CD14-positive monocyte (primary cell): ENCODE measurements at regions not wholly inside any gene's neighbourhood (a gene's known extent, or its start where the extent isn't known, plus 50 kb on each side); places are given as distances from the start of the nearest gene placed in this dataset.
A peak's percentile ranks its signal among the peaks of the same experiment; 100 is the strongest.
"Not testable (repeated sequence)": the region's sequence is repeated elsewhere in the genome, so short reads cannot be mapped to it uniquely, and the experiment has no call there.

ENCODE experiments used
- DNase-seq, 3 donors: peaks; one replicate each; pipeline ENCODE4 v3.0.0-alpha.2; 2011 to 2022
- H2AFZ ChIP-seq: 2 replicates; pipeline ENCODE4 v1.6.0; 2012; ENCODE audit warnings: mild to moderate bottlenecking, low read depth, low read length, inconsistent platforms; ENCODE audit not compliant: insufficient read depth, poor library complexity, severe bottlenecking
- H3K27ac ChIP-seq, 2 donors: 1 replicate in 1 of 2; 2 replicates in 1 of 2; pipeline ENCODE4 v1.5.1; 2012 to 2013; ENCODE audit warnings: low read length in 2 of 2, control low read depth in 1 of 2, inconsistent platforms in 1 of 2, low read depth in 1 of 2, mild to moderate bottlenecking in 1 of 2
- H3K27me3 ChIP-seq, 2 donors: one replicate each; pipeline versions ENCODE4 v1.6.0 to v1.6.1; 2011 to 2013; ENCODE audit warnings: low read length in 2 of 2; ENCODE audit not compliant: control insufficient read depth in 2 of 2, insufficient read depth in 2 of 2
- H3K36me3 ChIP-seq, 2 donors: replicated peaks in 1 of 2; 1 replicate in 1 of 2; 2 replicates in 1 of 2; pipeline versions ENCODE4 v1.5.1 to v1.6.1; 2012 to 2013; ENCODE audit warnings: low read length in 2 of 2, control low read depth in 1 of 2, inconsistent platforms in 1 of 2, mild to moderate bottlenecking in 1 of 2; ENCODE audit not compliant: insufficient read depth in 2 of 2, control insufficient read depth in 1 of 2
- H3K4me1 ChIP-seq, 2 donors: 1 replicate in 1 of 2; 2 replicates in 1 of 2; pipeline versions ENCODE4 v1.5.1 to v1.6.1; 2012 to 2013; ENCODE audit warnings: low read length in 2 of 2, control low read depth in 1 of 2, inconsistent platforms in 1 of 2, mild to moderate bottlenecking in 1 of 2, moderate library complexity in 1 of 2; ENCODE audit not compliant: insufficient read depth in 2 of 2, control insufficient read depth in 1 of 2
- H3K4me2 ChIP-seq: replicated peaks from 2 replicates; pipeline ENCODE3; 2012; ENCODE audit warnings: low read length, moderate library complexity, mild to moderate bottlenecking; ENCODE audit not compliant: poor library complexity, severe bottlenecking; ENCODE audit errors: extremely low read depth
- H3K4me3 ChIP-seq, 3 experiments: fragments of 200-600 bp in 1 of 3; sonication (generic) in 1 of 3; replicated peaks in 1 of 3; 1 replicate in 2 of 3; 2 replicates in 1 of 3; pipeline ENCODE4 v1.5.1; 2011 to 2013; ENCODE audit warnings: low read length in 3 of 3, mild to moderate bottlenecking in 3 of 3, control low read depth in 2 of 3, low read depth in 2 of 3, inconsistent platforms in 1 of 3, moderate library complexity in 1 of 3
- H3K79me2 ChIP-seq: 2 replicates; pipeline ENCODE4 v1.6.0; 2012; ENCODE audit warnings: mild to moderate bottlenecking, control low read depth, inconsistent platforms, low read length, moderate library complexity; ENCODE audit not compliant: insufficient read depth
- H3K9ac ChIP-seq: 2 replicates; pipeline ENCODE4 v1.6.0; 2017; ENCODE audit warnings: low read length, mild to moderate bottlenecking; ENCODE audit not compliant: insufficient read depth, poor library complexity, severe bottlenecking
- H3K9me3 ChIP-seq, 2 donors: replicated peaks in 1 of 2; 1 replicate in 1 of 2; 2 replicates in 1 of 2; pipeline versions ENCODE4 v1.5.1 to v1.6.1; 2012 to 2013; ENCODE audit warnings: low read length in 2 of 2, control low read depth in 1 of 2; ENCODE audit not compliant: control insufficient read depth in 1 of 2, insufficient read depth in 1 of 2
- H4K20me1 ChIP-seq: 2 replicates; pipeline ENCODE4 v1.6.0; 2012; ENCODE audit warnings: mild to moderate bottlenecking, low read length, control low read depth, moderate library complexity; ENCODE audit not compliant: insufficient read depth
- H3K27ac Mint-ChIP-seq, 7 donors: one replicate each; pipeline ENCODE4 v1.8.0; 2020; ENCODE audit warnings: mild to moderate bottlenecking in 7 of 7, mixed read lengths in 7 of 7, moderate library complexity in 6 of 7, inconsistent platforms in 2 of 7
- H3K27me3 Mint-ChIP-seq, 3 donors: one replicate each; pipeline ENCODE4 v1.8.0; 2021 to 2022; ENCODE audit warnings: low read depth in 3 of 3, mild to moderate bottlenecking in 3 of 3, mixed read lengths in 3 of 3, moderate library complexity in 3 of 3, inconsistent platforms in 1 of 3
- H3K36me3 Mint-ChIP-seq, 2 donors: one replicate each; pipeline ENCODE4 v1.8.0; 2020; ENCODE audit warnings: mixed read lengths in 2 of 2, inconsistent platforms in 1 of 2, mild to moderate bottlenecking in 1 of 2
- H3K4me1 Mint-ChIP-seq: one replicate; pipeline ENCODE4 v1.8.0; 2020; ENCODE audit warnings: mild to moderate bottlenecking, mixed read lengths
- H3K4me3 Mint-ChIP-seq, 2 donors: one replicate each; pipeline ENCODE4 v1.8.0; 2020; ENCODE audit warnings: mild to moderate bottlenecking in 2 of 2, mixed read lengths in 2 of 2, moderate library complexity in 1 of 2
- H3K9me3 Mint-ChIP-seq, 7 donors: one replicate each; pipeline ENCODE4 v1.8.0; 2020 to 2022; ENCODE audit warnings: mixed read lengths in 7 of 7, mild to moderate bottlenecking in 6 of 7, moderate library complexity in 6 of 7, inconsistent platforms in 2 of 7
- WGBS: methylation state at CpG from one replicate; pipeline ENCODE4 v1.1.5; 2013; ENCODE audit warnings: missing lambda C conversion rate; ENCODE audit not compliant: insufficient coverage; 5-methylcytosine and 5-hydroxymethylcytosine counted together
- intact Hi-C, 2 donors: fragments of 100-400 bp; cut with micrococcal nuclease; formaldehyde crosslinking; loops; one replicate each; pipeline versions ENCODE4 v1.15.0 to v1.15.1; 2023
- TF ChIP-seq, protein P1 (sequence below): fragments of 200-600 bp; IDR thresholded peaks from one replicate; pipeline ENCODE4 v1.8.0; 2022; ENCODE audit warnings: antibody characterized with exemption, mild to moderate bottlenecking

- Mint-ChIP-seq H3K9me3 (peaks cover 1 to 6% (median 3%) of the 10 kb centered on the region in 7 donors), H3K27ac (peak overlapping the region in 1 of 7 donors; percentile 14), H3K27me3 (no peaks in the 10 kb centered on the region), H3K4me3 (no peak overlapping the region), H3K4me1 (peaks cover 14% of the 10 kb centered on the region), H3K36me3 (no peaks in the 10 kb centered on the region)
- peaks cover 11 to 12% of the 10 kb centered on the region in 2 donors for H3K4me1 ChIP-seq
- H4K20me1 ChIP-seq = no peaks in the 10 kb centered on the region
- no peak overlapping the region for H2AFZ ChIP-seq
- H3K27me3 ChIP-seq = no peaks in the 10 kb centered on the region
- TF ChIP-seq, protein P1, sequence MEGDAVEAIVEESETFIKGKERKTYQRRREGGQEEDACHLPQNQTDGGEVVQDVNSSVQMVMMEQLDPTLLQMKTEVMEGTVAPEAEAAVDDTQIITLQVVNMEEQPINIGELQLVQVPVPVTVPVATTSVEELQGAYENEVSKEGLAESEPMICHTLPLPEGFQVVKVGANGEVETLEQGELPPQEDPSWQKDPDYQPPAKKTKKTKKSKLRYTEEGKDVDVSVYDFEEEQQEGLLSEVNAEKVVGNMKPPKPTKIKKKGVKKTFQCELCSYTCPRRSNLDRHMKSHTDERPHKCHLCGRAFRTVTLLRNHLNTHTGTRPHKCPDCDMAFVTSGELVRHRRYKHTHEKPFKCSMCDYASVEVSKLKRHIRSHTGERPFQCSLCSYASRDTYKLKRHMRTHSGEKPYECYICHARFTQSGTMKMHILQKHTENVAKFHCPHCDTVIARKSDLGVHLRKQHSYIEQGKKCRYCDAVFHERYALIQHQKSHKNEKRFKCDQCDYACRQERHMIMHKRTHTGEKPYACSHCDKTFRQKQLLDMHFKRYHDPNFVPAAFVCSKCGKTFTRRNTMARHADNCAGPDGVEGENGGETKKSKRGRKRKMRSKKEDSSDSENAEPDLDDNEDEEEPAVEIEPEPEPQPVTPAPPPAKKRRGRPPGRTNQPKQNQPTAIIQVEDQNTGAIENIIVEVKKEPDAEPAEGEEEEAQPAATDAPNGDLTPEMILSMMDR = no peak
- DNase-seq = no peak
- H3K9me3 ChIP-seq = no peaks in the 10 kb centered on the region
- WGBS = 70% methylated on average over 2 of the region's 4 CpGs
- intact Hi-C loops = loop anchor here in 1 of 2 donors (10.0 kb wide), 1 partner anchor 273 kb away; no protein-coding TSS in a partner anchor
- no peak overlapping the region for H3K27ac ChIP-seq
- H3K9ac ChIP-seq = no peak overlapping the region
- H3K4me3 ChIP-seq = no peak overlapping the region
- no peak overlapping the region for H3K4me2 ChIP-seq
- no peaks in the 10 kb centered on the region for H3K79me2 ChIP-seq
- H3K36me3 ChIP-seq = no peaks in the 10 kb centered on the region
Observed at GRCh38 chr3:34111361-34111760, 312.9 kb downstream of the PDCD6IP start.

DNA sequence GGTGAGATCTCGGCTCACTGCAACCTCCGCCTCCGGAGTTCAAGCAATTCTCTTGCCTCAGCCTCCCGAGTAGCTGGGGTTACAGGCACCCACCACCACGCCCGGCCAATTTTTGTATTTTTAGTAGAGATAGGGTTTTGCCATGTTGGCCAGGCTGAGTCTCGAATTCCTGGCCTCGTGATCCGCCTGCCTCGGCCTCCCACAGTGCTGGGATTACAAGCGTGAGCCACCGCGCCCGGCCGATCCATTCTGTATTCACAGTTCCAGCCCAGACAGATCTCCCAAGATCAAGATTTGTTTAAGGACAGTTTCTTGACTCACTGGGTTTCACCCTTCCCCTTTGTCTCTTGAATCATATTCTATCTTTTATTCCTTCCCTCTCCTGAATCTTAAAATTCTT lies 313.8 kb downstream of the PDCD6IP start:
- not testable (repeated sequence) for H3K27ac Mint-ChIP-seq, H3K4me3 Mint-ChIP-seq, H3K4me1 ChIP-seq, H3K36me3 ChIP-seq, H3K9ac ChIP-seq, H3K9me3 Mint-ChIP-seq, H3K9me3 ChIP-seq, H3K27me3 Mint-ChIP-seq, H3K4me3 ChIP-seq, DNase-seq, H3K27ac ChIP-seq, H2AFZ ChIP-seq, H3K4me2 ChIP-seq, H3K79me2 ChIP-seq, H4K20me1 ChIP-seq, H3K36me3 Mint-ChIP-seq, H3K27me3 ChIP-seq
- intact Hi-C loops = loop anchor here in 1 of 2 donors (10.0 kb wide), 1 partner anchor 273 kb away; no protein-coding TSS in a partner anchor
- 100% methylated on average over 2 of the region's 15 CpGs for WGBS
- peaks cover 11% of the 10 kb centered on the region for H3K4me1 Mint-ChIP-seq
